ENCODE measurements at regions not wholly inside any gene's neighbourhood (a gene's known extent, or its start where the extent isn't known, plus 50 kb on each side); places are given as distances from the start of the nearest gene placed in this dataset.
"Not testable (repeated sequence)": the region's sequence is repeated elsewhere in the genome, so short reads cannot be mapped to it uniquely, and the experiment has no call there.

DNA sequence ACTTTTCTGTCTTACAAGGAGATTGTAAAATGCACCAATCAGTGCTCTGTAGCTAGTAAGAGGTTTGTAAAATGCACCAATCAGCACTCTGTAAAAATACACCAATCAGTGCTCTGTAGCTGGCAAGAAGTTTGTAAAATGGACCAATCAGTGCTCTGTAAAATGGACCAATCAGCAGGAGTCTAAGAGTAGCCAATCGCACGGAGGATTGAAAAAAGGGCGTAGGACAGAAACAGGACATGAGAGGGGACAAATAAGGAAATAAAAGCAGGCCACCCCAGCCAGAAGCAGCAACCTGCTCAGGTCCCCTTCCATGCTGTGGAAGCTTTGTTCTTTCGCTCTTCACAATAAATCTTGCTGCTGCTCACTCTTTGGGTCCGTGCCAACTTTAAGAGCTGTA, 199.1 kb upstream of the TRPC7 start:
- H2AFZ ChIP-seq (ENCODE audit: low read depth); POLR2A ChIA-PET; H3K9me3 ChIP-seq; H3K9ac ChIP-seq; H3K4me3 ChIP-seq (ENCODE audit: low read depth in 2 of 2, low read length in 1 of 2); H3K27me3 ChIP-seq (ENCODE audit: insufficient read depth); H3F3A ChIP-seq (replicated peaks; ENCODE audit: insufficient read depth); H3K4me1 ChIP-seq (ENCODE audit: control insufficient read depth in 1 of 2, insufficient read depth in 2 of 2, low read depth in 1 of 2, low read length in 1 of 2); H3K4me2 ChIP-seq; H3K27ac ChIP-seq (ENCODE audit: low read depth in 2 of 2, low read length in 1 of 2); H3K36me3 ChIP-seq (replicated peaks in 1 of 2; ENCODE audit: control insufficient read depth in 1 of 2, insufficient read depth in 2 of 2, low read length in 1 of 2); H4K20me1 ChIP-seq (ENCODE audit: insufficient read depth); CTCF ChIA-PET; H3K9me2 ChIP-seq; DNase-seq; H3K79me2 ChIP-seq (ENCODE audit: insufficient read depth): not testable (repeated sequence)
- WGBS (ENCODE audit: low lambda C conversion rate), result 69% methylated on average over 5 of the region's 5 CpGs

DNA sequence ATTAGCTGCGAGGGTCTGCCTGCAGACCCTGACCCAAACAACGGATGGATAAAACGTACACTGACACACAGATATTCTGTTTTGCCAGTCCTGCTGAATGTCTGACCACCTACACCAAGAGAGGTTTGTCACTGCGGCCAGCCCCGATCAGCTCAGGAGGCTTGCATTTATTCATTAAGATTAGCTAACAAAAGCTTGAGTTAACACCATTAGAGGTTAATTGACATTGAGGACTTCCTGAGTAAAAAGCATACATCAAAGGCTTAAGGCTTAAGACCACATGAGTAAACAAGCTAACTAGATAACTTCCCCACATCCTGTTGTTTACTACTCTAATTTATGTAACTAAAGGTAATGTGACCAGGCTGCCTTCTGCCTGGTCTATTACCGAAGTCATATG, 198.1 kb upstream of the TRPC7 start:
- Histone ChIP-seq H3K9ac (no peak overlapping the region), H3K4me1 (ENCODE audit: control insufficient read depth in 1 of 2, insufficient read depth in 2 of 2, low read depth in 1 of 2, low read length in 1 of 2) (no peaks in the 10 kb centered on the region), H3K79me2 (ENCODE audit: insufficient read depth) (no peaks in the 10 kb centered on the region), H3F3A (replicated peaks; ENCODE audit: insufficient read depth) (no peaks in the 10 kb centered on the region), H3K9me3 (no peaks in the 10 kb centered on the region), H3K27ac (ENCODE audit: low read depth in 2 of 2, low read length in 1 of 2) (no peak overlapping the region), H2AFZ (ENCODE audit: low read depth) (no peak overlapping the region), H3K36me3 (replicated peaks in 1 of 2; ENCODE audit: control insufficient read depth in 1 of 2, insufficient read depth in 2 of 2, low read length in 1 of 2) (no peaks in the 10 kb centered on the region), H3K4me2 (no peak overlapping the region), H3K9me2 (no peaks in the 10 kb centered on the region), H3K27me3 (ENCODE audit: insufficient read depth) (no peaks in the 10 kb centered on the region), H3K4me3 (ENCODE audit: low read depth in 2 of 2, low read length in 1 of 2) (no peak overlapping the region), H4K20me1 (ENCODE audit: insufficient read depth) (no peaks in the 10 kb centered on the region)
- TF ChIP-seq JUND (IDR thresholded peaks at IDR 0.05), result no peak
- TF ChIP-seq NRF1 (IDR thresholded peaks at IDR 0.05; ENCODE audit: low read depth, low read length), result no peak
- no peak for TF ChIP-seq NFIC (IDR thresholded peaks at IDR 0.05; ENCODE audit: borderline replicate concordance)
- no peak for TF ChIP-seq RFX5 (IDR thresholded peaks at IDR 0.05; ENCODE audit: low read length)
- no peak for TF ChIP-seq POLR2AphosphoS5 (IDR thresholded peaks at IDR 0.05; ENCODE audit: low read depth, low read length)
- TF ChIP-seq YY1 (IDR thresholded peaks at IDR 0.05; ENCODE audit: low read depth), result no peak
- no peak for TF ChIP-seq TCF12 (IDR thresholded peaks at IDR 0.05)
- no peak for TF ChIP-seq GATA2 (CRISPR knock-in tag; IDR thresholded peaks at IDR 0.05)
- TF ChIP-seq MXI1 (IDR thresholded peaks at IDR 0.05; ENCODE audit: low read depth, low read length), result no peak
- no peak for TF ChIP-seq EZH2phosphoT487 (IDR thresholded peaks at IDR 0.05; ENCODE audit: borderline replicate concordance, low read depth)
- no peak for TF ChIP-seq TAF1 (IDR thresholded peaks at IDR 0.05; ENCODE audit: borderline replicate concordance, low read depth, low read length)
- TF ChIP-seq EP300 (IDR thresholded peaks at IDR 0.05; ENCODE audit: borderline replicate concordance in 1 of 2, low read depth in 1 of 2, low read length in 1 of 2), result no peak
- no peak for TF ChIP-seq GABPA (IDR thresholded peaks at IDR 0.05; ENCODE audit: low read depth)
- TF ChIP-seq, protein P1, sequence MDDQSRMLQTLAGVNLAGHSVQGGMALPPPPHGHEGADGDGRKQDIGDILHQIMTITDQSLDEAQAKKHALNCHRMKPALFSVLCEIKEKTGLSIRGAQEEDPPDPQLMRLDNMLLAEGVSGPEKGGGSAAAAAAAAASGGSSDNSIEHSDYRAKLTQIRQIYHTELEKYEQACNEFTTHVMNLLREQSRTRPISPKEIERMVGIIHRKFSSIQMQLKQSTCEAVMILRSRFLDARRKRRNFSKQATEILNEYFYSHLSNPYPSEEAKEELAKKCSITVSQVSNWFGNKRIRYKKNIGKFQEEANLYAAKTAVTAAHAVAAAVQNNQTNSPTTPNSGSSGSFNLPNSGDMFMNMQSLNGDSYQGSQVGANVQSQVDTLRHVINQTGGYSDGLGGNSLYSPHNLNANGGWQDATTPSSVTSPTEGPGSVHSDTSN (IDR thresholded peaks at IDR 0.05), result no peak
- TF ChIP-seq FOXM1 (IDR thresholded peaks at IDR 0.05; ENCODE audit: low read depth), result no peak
- TF ChIP-seq, protein P2, sequence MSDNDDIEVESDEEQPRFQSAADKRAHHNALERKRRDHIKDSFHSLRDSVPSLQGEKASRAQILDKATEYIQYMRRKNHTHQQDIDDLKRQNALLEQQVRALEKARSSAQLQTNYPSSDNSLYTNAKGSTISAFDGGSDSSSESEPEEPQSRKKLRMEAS (IDR thresholded peaks at IDR 0.05; ENCODE audit: low read depth), result no peak
- TF ChIP-seq, protein P3, sequence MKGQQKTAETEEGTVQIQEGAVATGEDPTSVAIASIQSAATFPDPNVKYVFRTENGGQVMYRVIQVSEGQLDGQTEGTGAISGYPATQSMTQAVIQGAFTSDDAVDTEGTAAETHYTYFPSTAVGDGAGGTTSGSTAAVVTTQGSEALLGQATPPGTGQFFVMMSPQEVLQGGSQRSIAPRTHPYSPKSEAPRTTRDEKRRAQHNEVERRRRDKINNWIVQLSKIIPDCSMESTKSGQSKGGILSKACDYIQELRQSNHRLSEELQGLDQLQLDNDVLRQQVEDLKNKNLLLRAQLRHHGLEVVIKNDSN (IDR thresholded peaks at IDR 0.05; ENCODE audit: borderline replicate concordance, low read depth), result no peak
- TF ChIP-seq SIN3A (IDR thresholded peaks at IDR 0.05; ENCODE audit: borderline replicate concordance, low read depth, low read length), result no peak
- TF ChIP-seq CHD2 (IDR thresholded peaks at IDR 0.05; ENCODE audit: low read length, partially characterized antibody), result no peak
- TF ChIP-seq, protein P4, sequence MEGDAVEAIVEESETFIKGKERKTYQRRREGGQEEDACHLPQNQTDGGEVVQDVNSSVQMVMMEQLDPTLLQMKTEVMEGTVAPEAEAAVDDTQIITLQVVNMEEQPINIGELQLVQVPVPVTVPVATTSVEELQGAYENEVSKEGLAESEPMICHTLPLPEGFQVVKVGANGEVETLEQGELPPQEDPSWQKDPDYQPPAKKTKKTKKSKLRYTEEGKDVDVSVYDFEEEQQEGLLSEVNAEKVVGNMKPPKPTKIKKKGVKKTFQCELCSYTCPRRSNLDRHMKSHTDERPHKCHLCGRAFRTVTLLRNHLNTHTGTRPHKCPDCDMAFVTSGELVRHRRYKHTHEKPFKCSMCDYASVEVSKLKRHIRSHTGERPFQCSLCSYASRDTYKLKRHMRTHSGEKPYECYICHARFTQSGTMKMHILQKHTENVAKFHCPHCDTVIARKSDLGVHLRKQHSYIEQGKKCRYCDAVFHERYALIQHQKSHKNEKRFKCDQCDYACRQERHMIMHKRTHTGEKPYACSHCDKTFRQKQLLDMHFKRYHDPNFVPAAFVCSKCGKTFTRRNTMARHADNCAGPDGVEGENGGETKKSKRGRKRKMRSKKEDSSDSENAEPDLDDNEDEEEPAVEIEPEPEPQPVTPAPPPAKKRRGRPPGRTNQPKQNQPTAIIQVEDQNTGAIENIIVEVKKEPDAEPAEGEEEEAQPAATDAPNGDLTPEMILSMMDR (IDR thresholded peaks at IDR 0.05), result no peak
- 36% methylated on average over 6 of the region's 6 CpGs for WGBS (ENCODE audit: low lambda C conversion rate)
- DNase-seq, result no peak
- ChIA-PET POLR2A (no interaction called here), CTCF (no interaction called here)

Data from SK-N-SH (cell line).